GM19468 (cell line): ENCODE measurements at regions not wholly inside any gene's neighbourhood (a gene's known extent, or its start where the extent isn't known, plus 50 kb on each side); places are given as distances from the start of the nearest gene placed in this dataset.
A peak's percentile ranks its signal among the peaks of the same experiment; 100 is the strongest.
"Not testable (repeated sequence)": the region's sequence is repeated elsewhere in the genome, so short reads cannot be mapped to it uniquely, and the experiment has no call there.

Source experiments
- ATAC-seq: cut with Tn5 transposase; IDR thresholded peaks from one replicate; pipeline ENCODE4 v1.9.1; 2021; ENCODE audit warnings: mild to moderate bottlenecking, moderate library complexity, moderate number of reproducible peaks; ENCODE audit not compliant: unreplicated experiment; ENCODE audit errors: extremely low read depth

DNA sequence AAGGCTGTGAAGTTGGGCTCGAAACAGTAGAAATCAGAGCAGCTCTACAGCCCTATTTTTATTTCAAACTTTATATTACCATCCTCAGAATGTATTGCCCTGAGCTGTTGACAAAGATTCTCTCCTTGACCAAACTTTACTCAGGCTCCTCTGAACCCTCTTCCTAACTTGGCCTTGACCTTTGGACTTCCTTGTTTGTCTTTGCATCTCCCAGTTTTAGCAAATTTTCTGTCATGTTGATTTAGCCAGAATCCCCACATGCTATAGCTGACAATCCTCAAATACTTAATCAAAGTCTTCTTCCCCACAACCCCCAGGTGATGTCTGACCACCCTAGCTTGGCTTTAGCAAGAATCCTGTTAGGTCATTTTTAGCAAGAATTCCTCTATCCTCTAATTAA, 87.4 kb upstream of the GRIN2A start:
- no peak for ATAC-seq

- ATAC-seq = not testable (repeated sequence)
Measured at GRCh38 chr16:10272250-10272854, 90.1 kb upstream of the GRIN2A start.

- peak; percentile 24 for ATAC-seq
Measured at GRCh38 chr16:10275214-10275996, 93.2 kb upstream of the GRIN2A start.

DNA sequence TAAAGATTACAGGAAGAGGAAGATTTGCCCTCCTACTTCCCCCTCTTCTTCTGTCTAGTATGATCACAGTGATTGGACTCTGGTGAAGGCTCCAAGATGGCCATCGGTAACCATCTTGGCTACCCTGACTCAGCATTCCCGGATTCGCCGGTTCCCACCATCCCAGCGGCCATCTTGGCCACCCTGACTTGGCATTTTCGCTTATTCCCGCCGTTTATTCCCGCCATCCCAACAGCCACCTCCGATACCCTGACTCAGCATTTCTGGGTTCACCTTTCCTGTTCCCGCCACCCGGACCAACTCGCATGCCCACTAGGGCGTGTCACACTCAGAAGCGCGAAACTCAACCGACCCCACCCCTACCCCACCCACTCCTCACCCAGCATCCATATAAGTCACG, 95.4 kb upstream of the GRIN2A start:
- no peak for ATAC-seq

DNA sequence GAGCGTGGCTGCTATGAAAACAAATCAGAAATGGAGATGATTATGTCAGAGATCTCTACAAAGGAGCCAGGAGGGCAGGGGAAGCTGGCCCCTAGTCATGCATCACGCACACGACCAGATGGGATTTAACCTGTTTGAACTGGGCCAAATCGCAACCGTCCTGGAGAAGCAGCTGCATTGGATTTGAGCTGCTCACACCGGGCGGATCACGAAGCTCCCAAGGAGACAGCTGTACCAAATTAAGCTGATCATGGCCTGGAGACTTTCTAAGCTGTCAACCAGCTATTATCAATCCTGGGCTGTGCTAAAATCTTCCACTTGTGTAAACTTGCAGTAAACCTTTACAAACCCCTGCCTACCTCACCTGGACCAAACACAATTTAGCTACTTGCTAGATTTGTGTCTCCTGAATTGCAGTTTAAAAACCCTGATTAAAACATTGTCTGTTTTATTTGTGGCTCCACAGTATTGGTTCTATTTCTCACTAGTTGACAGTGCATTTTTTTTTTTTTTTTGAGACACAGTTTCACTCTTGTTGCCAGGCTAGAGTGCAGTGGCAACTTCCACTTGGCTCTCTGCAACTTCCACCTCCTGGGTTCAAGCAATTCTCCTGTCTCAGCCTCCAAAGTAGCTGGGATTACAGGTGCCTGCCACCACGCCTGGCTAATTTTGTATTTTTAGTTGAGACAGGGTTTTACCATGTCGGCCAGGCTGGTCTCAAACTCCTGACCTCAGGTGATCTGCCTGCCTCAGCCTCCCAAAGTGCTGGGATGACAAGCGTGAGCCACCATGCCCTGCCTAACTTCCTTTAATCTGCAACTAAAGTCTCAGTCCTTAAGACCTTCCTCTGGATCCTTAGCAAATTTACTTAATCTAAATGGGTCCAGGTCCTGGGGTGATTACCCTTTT, 98.3 kb upstream of the GRIN2A start:
- ATAC-seq = no peak

- ATAC-seq = no peak
Measured at GRCh38 chr16:10282367-10282766, 100.1 kb upstream of the GRIN2A start.

- not testable (repeated sequence) for ATAC-seq
Measured at GRCh38 chr16:10283246-10283645, 101.0 kb upstream of the GRIN2A start.

GRCh38 chr16:10290467-10291105, 95.3 kb upstream of the ATF7IP2 start:
- ATAC-seq = not testable (repeated sequence)

DNA sequence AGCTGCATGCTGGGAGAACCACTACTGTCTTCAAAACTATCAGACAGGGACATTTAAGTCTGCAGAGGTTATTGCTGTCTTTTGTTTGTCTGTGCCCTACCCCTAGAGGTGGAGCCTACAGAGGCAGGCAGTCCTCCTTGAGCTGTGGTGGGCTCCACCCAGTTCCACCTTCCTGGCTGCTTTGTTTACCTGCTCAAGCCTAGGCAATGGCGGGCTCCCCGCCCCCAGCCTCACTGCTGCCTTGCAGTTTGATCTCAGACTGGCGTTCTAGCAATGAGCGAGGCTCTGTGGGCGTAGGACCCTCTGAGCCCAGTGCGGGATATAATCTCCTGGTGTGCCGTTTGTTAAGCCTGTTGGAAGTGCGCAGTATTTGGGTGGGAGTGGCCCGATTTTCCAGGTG, 93.7 kb upstream of the ATF7IP2 start:
- ATAC-seq = not testable (repeated sequence)

GRCh38 chr16:10292976-10293375, 92.9 kb upstream of the ATF7IP2 start:
- ATAC-seq = not testable (repeated sequence)

GRCh38 chr16:10294153-10294552, 91.7 kb upstream of the ATF7IP2 start:
- ATAC-seq = not testable (repeated sequence)

GRCh38 chr16:10296956-10297340, 88.9 kb upstream of the ATF7IP2 start:
- no peak for ATAC-seq

- peak; percentile 94 for ATAC-seq
Measured at GRCh38 chr16:10297341-10298006, 88.4 kb upstream of the ATF7IP2 start.

DNA sequence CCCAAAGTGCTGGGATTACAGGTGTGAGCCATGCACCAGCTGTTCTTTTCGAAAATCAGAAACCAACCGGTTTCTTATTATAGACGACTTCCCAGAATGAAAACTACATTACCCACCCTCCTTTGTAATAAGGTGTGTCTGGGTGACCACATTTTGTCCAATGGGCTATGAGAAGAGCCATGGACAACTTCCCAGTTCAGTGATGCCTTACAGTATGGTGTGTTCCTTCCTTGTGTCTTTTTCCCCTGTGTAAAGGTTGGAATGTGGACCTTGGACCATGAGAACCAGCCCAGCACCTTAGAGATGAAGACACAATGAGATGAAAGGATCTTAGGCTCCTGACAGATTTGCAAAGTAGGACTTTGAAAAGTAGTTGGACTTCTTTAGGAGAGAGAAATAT, 85.0 kb upstream of the ATF7IP2 start:
- no peak for ATAC-seq

- not testable (repeated sequence) for ATAC-seq
Measured at GRCh38 chr16:10301547-10301946, 84.3 kb upstream of the ATF7IP2 start.

DNA sequence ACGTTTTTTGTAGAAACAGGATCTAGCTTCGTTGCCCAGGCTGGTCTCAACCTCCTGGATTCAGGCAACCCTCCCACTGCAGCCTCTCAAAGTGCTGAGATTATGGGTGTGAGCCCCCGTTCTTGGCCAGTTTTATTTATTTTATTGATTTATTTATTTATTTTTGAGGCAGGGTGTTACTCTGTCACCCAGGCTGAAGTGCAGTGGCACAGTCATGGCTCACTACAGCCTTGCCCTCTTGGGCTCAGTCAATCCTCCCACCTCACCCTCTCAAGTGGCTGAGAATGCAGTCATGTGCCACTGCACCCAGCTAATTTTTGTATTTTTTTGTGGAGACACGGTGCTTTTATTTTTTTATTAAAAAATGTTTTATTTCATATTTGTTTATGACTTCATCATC, 79.9 kb upstream of the ATF7IP2 start:
- ATAC-seq = no peak

GRCh38 chr16:10308305-10309193, 77.3 kb upstream of the ATF7IP2 start:
- ATAC-seq = no peak

- no peak for ATAC-seq
Measured at GRCh38 chr16:10309271-10309932, 76.5 kb upstream of the ATF7IP2 start.
